ENCODE measurements at regions not wholly inside any gene's neighbourhood (a gene's known extent, or its start where the extent isn't known, plus 50 kb on each side); places are given as distances from the start of the nearest gene placed in this dataset.

DNA sequence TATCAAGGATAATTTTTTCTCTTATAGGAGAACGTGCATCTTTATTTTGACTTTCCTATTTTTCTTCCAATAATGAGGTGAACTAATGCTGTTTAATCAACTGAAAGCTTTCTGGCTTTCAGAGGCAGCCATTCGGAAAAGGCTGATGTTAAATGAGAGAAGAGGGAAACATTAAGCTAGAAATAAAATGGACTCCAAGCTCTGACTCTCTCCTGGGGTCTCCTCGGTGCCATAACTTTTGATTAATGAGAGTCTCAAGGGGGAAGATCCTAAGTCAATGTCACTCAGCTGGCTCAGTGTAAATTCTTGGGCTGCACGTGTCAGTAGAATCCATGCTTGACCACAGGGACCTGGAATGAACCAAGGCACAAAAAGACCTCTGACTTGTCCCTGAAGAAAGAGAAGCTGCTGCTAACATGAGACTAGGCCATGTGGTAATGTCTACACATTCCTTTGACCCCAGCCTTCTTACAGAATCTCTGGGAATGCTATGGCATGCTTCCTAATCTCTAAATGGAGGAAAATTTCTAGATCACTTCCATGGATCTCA lies 152.2 kb upstream of the RFC3 start:
- TF ChIP-seq, protein P1, sequence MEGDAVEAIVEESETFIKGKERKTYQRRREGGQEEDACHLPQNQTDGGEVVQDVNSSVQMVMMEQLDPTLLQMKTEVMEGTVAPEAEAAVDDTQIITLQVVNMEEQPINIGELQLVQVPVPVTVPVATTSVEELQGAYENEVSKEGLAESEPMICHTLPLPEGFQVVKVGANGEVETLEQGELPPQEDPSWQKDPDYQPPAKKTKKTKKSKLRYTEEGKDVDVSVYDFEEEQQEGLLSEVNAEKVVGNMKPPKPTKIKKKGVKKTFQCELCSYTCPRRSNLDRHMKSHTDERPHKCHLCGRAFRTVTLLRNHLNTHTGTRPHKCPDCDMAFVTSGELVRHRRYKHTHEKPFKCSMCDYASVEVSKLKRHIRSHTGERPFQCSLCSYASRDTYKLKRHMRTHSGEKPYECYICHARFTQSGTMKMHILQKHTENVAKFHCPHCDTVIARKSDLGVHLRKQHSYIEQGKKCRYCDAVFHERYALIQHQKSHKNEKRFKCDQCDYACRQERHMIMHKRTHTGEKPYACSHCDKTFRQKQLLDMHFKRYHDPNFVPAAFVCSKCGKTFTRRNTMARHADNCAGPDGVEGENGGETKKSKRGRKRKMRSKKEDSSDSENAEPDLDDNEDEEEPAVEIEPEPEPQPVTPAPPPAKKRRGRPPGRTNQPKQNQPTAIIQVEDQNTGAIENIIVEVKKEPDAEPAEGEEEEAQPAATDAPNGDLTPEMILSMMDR (IDR thresholded peaks at IDR 0.05; ENCODE audit: poor library complexity, severe bottlenecking): no peak
- TF ChIP-seq TAF1 (IDR thresholded peaks at IDR 0.05; ENCODE audit: low read depth): no peak
